ENCODE measurements at regions not wholly inside any gene's neighbourhood (a gene's known extent, or its start where the extent isn't known, plus 50 kb on each side); places are given as distances from the start of the nearest gene placed in this dataset.

DNA sequence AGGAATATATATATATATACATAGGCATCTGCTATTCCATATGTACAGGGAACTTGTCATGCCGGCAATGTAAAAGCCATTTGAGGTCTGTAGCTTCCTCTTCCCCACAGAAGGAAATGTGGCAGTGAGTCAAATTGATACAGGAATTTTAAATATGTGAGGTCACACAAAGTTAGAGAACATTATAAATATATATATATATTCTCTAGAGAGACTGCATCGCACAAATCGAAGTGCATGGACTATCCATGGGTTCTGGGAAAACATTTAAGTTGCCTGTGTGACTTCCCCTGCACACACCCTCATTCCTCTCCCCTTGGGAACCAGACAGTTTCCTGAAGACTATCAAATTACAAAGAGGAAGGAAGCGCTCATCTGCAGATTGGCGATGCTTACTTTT lies 100.9 kb upstream of the CCDC91 start:
- TF ChIP-seq NFIC (IDR thresholded peaks at IDR 0.05; ENCODE audit: low read length) (no peak), RAD21 (CRISPR knock-in tag; IDR thresholded peaks at IDR 0.05) (no peak), ADNP (CRISPR knock-in tag; IDR thresholded peaks at IDR 0.05) (no peak), EHMT2 (IDR thresholded peaks at IDR 0.05; ENCODE audit: borderline replicate concordance, low read depth, low read length) (no peak), IKZF1 (IDR thresholded peaks at IDR 0.05) (no peak), ZNF3 (CRISPR knock-in tag; IDR thresholded peaks at IDR 0.05) (no peak), TAF15 (IDR thresholded peaks at IDR 0.05; ENCODE audit: low read depth, low read length, poor library complexity, severe bottlenecking) (no peak), SUZ12 (IDR thresholded peaks at IDR 0.05; ENCODE audit: low read depth, low read length) (no peak), FOXM1 (CRISPR knock-in tag; IDR thresholded peaks at IDR 0.05) (no peak), IRF2 (CRISPR knock-in tag; IDR thresholded peaks at IDR 0.05) (no peak), MXD4 (CRISPR knock-in tag; IDR thresholded peaks at IDR 0.05) (no peak)
- TF ChIP-seq, protein P1, sequence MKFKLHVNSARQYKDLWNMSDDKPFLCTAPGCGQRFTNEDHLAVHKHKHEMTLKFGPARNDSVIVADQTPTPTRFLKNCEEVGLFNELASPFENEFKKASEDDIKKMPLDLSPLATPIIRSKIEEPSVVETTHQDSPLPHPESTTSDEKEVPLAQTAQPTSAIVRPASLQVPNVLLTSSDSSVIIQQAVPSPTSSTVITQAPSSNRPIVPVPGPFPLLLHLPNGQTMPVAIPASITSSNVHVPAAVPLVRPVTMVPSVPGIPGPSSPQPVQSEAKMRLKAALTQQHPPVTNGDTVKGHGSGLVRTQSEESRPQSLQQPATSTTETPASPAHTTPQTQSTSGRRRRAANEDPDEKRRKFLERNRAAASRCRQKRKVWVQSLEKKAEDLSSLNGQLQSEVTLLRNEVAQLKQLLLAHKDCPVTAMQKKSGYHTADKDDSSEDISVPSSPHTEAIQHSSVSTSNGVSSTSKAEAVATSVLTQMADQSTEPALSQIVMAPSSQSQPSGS (CRISPR knock-in tag; IDR thresholded peaks at IDR 0.05) = no peak
